Activated T-cell treated with anti-CD3 and anti-CD28 coated beads for 48 hours (primary cell): ENCODE measurements at regions not wholly inside any gene's neighbourhood (a gene's known extent, or its start where the extent isn't known, plus 50 kb on each side); places are given as distances from the start of the nearest gene placed in this dataset.

Source experiments
- DNase-seq: peaks from one replicate; pipeline ENCODE4 v3.0.0-alpha.2; 2020; ENCODE audit warnings: low read depth

DNA sequence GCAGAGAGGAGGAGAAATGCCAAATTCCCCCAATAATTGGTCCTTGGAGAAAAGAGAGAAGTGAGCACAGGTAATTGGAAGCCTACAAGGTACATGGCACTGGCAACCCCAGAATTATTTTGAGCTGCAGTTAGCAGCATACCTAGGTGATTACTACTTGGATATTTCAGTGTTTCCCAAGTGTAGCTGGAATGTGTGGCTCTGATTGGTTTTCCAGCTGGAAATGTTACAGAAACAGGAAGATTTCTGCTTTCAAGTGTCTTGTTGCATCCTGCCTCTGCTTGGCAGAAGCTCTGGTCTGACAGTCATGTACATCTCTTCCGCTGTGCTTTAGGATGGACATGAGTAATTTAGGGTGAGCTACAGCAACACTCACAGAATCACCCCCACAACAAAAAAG lies 262.1 kb downstream of the ENC1 start:
- DNase-seq = no peak

DNA sequence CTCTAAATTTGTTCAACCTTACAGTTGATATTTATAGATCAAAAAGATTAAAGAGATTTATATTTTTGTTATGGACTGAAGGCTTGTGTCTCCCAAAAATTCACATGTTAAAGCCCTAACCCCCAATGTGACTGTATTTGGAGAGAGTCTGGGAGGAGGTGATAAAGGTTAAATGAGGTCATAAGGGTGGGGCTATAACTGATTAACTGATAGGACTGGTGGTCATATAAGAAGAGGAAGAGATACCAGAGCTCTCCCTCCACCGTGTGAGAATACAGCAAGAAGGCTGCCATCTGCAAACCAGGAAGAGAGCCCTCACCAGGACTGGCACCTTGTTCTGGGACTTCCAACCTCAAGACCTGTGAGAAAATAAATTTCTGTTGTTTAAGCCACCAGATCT lies 264.3 kb downstream of the ENC1 start:
- DNase-seq = no peak

DNA sequence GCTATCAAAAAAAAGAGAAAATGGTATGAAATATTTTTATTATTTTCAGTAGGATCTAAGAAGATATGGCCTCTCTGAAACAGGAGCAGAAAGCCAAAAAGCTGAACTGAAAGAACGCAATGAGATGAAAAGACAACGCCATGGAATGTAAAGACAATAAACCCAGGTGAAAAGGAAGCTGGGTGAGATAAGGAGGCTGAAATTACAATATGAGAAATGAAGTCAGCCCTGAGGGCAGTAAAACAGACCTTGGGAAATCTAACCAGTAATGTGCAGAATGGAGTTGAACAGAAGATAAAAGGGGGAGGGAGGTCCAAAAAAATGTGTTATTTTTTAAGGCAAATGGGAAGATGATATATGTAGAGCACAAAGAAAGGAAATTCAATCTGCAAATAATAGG lies 265.3 kb downstream of the ENC1 start:
- no peak for DNase-seq

DNA sequence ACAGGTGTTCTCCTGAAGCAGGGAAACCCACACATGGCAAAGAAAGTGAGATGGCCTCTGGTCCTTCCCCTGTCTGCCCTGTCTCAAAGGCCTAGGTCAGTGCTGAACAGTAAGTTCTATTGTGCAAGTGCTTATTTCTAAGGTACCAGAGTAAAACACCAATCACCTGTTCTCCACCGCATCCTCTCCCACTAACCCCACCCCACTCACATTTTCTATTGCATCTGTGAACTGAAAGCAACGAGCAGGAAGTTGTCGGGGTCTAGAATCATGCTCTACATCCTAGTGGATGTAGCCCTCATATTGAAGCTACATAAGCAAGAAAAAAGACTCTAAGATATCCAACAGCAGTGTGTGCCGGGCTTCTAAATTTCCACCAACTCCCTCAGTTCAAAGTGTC lies 265.9 kb downstream of the ENC1 start:
- no peak for DNase-seq

DNA sequence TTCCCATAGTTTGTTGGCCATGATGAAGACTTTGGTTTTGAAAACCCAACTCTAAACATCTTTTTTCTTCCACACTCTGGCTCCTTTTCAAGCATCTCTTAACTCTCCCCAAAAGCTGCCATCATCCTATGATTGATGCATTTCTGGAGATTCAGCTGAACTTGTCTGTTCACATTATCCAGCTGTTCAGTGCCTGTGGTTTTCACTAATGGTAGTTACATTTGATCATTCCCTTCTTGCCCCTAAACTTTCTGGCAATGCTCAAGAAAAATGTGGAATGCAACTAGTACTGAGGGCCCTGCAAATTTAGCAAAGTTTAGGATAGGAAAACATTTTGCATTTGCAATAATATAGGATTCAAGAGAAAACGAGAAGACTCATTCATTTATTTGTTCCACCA lies 267.5 kb downstream of the ENC1 start:
- DNase-seq = no peak

DNA sequence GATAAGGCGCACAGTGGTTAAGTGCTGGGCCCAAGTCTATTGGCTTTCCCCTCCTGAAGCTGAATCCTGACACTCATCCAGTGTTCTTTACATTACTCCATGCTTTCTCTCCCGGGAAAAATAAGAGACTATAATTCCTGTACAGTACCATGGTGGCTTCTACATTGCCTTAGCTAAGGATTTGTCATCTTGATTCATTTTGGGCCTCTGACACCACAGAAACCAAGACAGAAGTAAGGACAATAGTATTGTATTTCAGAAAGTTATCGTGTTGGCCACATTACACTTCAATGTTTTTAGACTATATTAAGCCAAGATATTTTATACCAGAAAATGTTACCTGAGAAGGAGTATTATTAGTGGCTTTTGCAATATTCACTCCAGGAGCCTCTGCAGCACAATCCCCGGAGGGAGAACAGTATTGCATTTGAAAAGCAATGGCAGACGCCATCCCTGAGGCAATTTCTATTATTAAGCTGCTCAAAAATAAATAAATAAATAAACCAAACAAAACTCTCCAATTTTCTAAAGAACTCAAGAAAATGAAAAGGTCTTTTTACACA lies 267.9 kb downstream of the ENC1 start:
- DNase-seq = no peak

DNA sequence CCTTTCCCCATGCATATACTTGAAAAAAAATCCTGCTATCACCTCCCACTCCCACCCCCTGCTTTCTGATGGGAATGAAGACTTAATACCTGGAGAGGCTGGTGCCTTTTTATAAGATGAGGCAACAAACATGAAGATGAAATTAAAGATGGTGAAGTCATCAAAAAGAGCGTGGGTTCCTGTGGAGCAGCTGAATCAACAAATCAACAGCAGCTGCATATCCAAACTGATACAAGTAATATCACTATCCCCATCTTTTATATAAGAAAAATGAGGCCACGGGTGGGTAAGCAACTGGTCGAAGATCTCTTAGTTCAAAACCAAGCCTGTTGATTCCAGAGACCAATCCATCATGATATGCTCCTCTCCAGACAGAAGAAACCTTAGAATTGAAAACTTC lies 268.5 kb downstream of the ENC1 start:
- DNase-seq = no peak

DNA sequence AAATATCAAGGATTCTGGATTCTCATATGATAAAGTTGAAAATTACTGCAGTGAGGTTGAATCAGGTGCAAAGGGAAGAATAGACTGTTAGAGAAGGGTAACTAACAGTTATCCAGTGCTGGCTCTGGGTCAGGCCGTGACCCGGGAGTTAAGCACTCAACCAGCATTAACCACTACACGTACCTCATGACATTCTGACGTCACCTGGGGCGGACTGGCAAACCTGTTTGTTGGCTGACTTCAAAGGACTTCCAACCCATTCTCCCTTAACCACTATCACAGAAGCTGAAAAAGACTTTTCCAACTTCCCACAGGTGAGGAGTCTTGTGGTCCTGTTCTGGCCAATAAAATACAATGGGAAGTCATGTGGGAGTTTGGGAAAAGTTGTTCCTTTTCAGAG lies 268.9 kb downstream of the ENC1 start:
- no peak for DNase-seq

DNA sequence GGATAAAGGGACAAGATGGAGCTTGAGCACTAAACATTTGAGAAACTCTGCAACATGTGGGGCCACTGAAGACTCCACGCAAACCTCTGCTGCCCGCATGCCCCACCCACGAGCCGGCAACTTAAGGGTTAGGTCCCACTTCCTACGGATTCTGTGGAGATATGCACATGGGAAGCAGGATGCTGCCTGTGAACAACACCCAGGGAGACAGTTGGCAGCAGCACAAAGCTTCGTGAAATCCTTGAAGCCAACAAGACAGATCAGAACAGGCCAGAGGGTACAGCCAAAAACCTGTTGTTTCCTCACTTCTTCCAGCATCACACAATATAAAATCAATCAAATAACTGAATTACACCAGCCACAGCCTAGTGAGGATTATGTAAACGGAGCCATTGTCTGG lies 270.4 kb downstream of the ENC1 start:
- no peak for DNase-seq

DNA sequence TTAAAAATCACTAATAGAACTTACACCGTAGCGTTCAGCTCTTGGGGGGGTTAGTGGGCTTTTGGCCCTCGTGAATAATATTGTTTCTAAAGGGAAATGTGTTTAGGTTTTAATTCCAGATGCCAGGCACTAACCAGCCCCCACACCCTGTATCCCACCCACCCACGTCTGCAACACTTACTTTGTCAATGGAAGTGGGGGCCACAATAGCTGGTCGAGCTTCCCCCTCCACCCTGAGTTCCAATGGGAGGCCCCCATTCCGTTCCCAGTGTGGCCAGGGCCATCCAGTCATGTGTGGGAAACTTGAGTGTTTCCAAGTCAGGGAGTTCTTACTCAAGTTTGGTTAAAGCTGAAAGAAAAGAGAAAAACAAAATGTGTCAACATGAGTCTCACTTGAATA lies 271.4 kb downstream of the ENC1 start:
- no peak for DNase-seq

DNA sequence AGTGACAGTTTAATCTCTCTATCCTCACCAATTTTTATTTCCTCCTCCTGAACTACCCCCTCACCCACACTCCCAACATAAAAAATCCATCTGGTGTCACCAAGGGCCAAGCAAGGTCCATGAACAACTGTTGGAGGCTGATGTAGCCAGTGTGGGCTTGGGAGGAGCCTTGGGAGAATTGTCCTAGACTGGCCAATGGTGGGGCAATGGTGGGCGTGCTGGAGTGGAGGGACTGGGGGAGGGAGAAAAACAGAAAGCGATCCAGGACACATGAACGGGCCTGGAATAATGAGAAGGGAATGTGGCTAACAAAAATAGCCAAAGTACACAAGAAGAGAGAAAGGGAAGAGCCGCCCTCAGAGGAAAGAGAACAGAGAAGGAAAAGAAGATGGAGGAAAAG lies 272.6 kb downstream of the ENC1 start:
- DNase-seq = no peak

DNA sequence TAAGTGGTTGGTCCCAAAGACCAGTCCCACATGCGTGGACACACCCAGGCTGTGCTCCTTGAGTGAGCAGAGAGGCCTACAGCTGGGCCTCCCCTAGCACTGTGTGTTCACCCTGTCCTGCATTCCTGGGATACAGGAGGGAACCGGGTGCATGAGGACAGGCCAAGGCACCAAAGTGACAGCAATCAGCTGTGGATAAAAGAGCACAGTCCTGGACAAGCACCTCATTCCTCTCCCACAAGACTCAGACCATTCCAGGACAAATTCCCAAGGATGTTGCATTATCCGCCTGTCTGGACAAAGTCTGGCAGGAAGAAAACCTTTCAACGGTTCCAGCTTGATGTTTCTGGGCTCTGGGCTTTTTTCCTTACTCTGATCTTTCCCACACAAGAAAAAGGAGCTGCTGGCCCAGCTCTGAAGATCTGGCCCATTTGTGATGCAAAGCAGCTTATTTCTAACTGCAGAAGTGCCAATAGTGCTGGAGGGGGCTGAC lies 273.2 kb downstream of the ENC1 start:
- no peak for DNase-seq

DNA sequence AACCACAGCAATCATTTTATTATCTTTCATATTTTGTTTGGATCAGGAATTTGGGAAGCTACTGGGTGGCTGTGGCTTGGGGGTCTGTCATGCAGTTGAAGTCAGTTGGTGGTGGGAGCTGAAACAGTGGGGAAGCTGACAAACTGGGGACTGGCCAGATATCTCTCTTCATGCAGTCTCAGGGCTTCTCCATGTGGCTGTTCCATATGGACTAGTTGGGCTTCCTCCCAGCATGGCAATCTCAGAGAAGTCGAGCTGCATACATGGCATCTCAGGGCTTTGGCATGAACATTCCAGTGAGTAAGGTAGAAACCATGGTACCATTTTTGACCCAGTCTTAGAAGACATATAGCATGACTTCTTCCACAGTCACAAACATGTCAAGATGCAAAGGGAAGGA lies 274.8 kb downstream of the ENC1 start:
- DNase-seq = no peak

DNA sequence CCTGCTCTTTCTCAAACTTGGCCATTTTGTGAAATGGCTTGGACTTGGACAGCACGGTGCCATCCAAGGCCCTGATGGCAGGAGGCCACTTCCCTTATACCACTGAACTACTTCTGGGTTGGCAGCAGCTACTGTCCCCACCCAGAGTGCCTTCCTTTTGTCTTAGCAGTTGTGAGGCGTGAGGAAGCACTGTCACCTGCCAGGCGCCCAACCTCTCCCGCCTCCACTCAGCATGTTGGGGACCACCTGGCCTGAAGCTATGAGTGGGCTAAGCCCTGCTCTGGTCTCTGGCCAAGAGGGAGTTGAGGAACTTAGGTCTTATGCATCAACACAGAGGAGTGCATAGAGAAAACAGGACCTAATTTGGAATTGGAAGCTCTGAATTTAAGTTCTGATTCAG lies 276.0 kb downstream of the ENC1 start:
- no peak for DNase-seq

DNA sequence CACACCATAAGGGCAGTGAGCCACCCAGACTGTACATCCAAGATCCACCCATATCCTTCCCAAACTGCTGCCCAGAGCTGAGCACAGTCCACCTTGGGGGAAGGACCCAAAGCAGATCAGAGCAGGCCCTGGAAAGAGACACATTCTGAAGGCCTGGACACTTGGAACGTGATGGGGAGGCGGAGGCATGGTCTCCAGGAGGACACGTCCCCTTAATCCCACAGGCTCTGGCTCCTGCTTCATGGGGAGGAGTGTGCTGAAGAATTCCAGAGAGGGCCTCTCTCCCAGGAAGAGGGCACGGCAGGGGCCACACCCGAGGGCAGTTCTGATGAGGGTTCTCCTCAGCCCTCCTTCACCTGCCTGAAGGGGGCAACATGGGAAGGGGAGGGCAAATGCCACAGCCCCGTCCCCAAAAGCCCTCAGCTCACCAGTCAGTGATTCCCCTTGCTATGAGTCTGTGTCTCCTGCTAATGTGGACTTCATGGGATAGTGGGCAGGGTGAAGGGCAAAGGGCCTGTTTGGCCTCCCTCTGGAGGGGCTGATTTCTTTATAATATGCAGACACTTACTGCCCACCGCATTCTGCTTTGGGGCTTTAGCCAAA lies 276.8 kb downstream of the ENC1 start:
- no peak for DNase-seq

DNA sequence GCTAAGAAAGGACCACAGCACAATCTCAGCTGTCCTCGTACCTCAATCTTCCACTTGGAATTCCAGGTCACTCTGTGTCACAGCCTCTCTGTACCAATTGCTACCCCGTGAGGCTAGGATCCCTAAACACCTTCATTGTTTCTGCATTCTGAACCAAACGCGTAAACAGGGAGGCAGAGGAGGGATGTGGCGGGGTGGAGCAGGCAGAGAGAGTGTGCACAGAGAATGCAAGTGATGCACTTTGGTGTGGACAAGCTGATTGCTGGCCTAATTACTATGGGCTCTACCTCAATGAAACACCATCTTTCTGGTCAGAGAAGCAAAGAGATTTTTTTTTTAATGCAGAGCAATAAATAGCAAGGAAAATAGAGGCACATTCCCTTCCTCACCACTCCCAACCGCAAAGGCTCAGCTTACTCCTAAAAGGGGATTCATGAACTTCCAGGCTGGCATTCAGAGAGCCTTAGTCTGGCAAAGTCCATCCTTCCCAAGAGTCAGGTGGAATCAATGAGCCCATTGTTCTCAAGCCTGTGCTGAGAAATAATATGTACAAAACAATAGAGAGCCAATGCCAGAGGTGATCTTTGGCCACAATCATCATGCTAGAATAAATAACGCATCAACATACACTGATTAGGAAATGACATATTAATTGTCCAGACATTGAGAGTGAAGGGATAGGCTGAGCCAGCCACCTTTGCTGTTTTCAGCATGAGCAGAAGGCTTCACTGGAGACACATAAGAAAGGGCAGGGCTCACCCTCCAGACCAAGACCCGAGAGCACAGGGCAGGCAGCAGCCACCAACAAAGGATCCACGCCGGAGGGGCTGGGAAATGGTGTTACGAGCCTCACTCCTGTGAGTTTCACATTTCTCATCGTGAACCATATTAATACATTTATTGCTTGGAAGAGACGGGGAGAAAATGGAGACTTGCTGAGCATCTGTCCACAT lies 278.8 kb downstream of the ENC1 start:
- no peak for DNase-seq

DNA sequence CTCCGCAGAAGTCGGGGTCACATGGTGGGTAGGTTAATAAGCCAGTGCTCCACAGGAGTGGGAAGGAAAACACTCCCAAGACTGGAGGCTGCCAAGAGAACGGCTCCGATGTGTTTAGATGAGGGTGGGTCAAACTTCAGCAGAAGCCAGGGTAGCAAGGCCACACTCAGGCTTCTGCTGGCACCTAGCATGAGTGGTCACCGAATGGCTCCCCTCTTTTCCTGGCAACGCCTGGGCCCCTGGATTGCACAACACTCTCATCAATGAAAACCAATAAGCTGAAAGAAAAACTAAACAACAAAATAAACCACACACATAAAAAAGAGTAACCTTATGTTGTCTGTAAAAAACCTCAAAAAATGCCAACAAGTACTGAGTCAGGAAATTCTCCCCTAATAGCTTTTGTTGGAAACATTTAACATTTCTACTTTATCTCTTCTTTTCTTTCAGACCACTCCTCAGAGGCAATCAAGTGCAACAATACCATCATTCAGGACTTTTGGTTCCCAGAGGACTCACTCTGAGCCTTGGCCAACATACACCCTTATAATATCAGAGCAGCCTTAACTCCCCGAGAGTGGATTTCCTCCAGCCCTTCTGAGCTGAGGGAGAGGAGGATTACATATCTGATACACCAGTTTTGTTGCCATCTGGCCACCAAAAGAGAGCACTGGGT lies 279.9 kb downstream of the ENC1 start:
- no peak for DNase-seq

DNA sequence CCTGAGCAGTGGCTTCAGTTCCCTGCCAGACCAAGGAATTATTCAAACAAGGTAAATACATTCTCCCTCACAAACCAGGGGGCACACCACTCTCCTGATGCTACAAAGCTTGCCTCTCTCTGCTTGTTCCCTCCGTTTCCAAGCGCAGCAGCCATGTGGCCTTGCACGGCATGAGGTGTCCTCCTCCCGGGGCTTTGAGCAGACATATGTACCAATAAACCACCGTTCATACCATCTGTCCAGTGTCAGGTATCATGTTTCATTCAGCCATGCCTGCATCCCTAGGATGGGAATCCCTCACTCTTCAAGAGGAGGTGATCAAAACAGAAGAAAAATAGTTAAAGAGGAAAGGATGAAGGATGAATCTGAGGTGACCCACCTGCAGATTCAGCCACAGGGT lies 282.7 kb downstream of the ENC1 start:
- no peak for DNase-seq

DNA sequence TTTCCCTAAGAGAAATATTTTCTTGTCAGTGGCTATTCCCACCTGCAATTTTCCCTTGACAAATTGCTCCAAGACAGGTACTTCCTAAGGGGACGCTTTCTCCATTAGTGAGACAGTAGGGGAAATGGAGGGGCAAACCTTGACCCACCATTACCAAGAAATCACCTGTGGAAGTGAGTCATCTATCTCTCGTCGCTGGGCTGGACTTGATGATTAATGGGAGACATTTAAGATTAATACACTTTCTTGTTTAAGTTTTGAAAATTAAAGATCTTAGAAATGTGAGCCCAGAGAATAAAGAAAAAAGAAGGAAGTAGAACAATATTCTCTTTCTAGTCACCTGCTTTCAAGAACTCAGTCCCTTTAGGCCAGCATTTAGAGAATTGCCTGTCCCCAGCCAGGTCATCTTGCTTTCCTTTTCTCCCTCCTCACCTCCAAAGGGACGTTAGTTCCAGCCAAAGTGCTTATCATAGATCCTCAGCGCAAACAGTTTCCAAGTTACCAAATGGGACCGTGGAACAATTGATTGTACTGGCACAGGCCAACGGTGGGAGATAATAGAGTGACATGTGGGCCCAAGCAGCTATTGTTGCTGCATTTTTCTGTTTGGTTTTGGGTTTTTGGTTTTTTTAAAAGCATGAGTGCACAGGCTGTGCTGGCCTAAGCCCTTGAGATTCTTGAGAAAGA lies 284.4 kb downstream of the ENC1 start:
- DNase-seq = no peak

DNA sequence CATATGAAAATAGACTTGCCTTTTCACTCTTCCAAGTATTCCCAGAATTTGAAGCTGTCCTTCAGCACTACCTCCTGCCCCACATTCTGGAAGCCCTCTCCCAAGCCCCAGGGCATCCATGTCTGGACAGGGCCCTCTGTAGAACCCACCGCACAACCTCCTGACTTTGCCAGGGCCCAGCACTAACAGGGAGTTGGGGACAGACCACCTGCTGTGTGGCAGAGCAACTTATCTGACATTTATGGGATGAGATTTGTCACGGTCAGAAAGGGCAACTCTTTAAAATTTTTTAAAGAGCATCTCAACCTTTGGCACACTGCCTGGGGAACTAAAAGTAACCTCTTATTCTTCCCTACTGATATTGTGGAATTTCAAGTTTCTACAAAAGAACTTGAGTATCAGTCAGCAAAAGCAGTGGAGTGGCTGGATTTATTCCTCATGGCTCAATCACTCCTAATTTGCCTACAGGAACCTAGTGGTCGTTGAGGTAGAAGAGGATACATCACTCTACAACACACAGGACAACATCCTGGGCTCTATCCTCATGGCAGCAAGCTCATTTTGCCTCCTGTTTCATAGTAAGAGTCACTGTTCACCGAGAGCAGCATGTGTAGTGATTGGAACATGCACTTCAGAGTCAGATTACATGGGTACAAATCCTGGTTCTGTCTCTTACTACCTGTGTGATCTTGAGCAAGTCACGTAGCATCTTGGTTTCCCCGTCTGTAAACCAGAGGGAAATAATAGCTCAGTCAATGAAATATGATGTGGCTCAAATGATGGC lies 285.3 kb downstream of the ENC1 start:
- no peak for DNase-seq

DNA sequence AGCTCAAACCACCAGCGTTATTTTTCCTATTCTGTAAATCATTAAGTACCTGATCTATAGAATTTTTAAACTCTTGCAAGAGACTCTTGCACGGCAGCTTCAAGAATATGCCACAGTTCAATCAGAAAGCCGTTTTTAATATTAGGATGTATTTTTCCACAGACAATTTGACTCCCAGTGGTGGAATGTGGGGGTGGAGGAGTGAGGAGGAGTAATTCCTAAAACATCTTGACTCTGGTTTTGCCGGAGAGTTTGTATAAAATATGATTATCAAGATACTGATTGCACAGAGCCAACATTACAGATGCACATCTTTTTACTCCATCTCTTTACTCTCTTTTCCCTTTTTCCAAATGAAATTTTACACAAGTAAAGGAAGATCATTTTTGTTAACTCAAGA lies 288.3 kb downstream of the ENC1 start:
- no peak for DNase-seq
